Ascending aorta (tissue), 2 donors: ENCODE measurements at regions not wholly inside any gene's neighbourhood (a gene's known extent, or its start where the extent isn't known, plus 50 kb on each side); places are given as distances from the start of the nearest gene placed in this dataset.

Experiments
- DNase-seq, 2 donors: peaks; one replicate each; pipeline ENCODE4 v3.0.0-alpha.2; 2019; ENCODE audit warnings: low spot score in 2 of 2
- H3K27ac ChIP-seq, 2 donors: fragments of 200-600 bp; sonication (generic); one replicate each; pipeline ENCODE4 v1.5.1; 2016 to 2017; ENCODE audit warnings: mild to moderate bottlenecking in 1 of 2
- H3K27me3 ChIP-seq: fragments of 200-600 bp; sonication (generic); one replicate; pipeline ENCODE4 v1.5.1; 2017
- H3K36me3 ChIP-seq, 2 donors: fragments of 200-600 bp; sonication (generic); one replicate each; pipeline ENCODE4 v1.5.1; 2016
- H3K4me1 ChIP-seq, 2 donors: fragments of 200-600 bp; sonication (generic); one replicate each; pipeline ENCODE4 v1.5.1; 2016 to 2017; ENCODE audit warnings: mild to moderate bottlenecking in 1 of 2
- H3K4me3 ChIP-seq, 2 donors: fragments of 200-600 bp; sonication (generic); one replicate each; pipeline ENCODE4 v1.5.1; 2016 to 2017; ENCODE audit warnings: mild to moderate bottlenecking in 1 of 2
- H3K9me3 ChIP-seq, 2 donors: fragments of 200-600 bp; sonication (generic); one replicate each; pipeline ENCODE4 v1.5.1; 2016
- intact Hi-C: fragments of 100-400 bp; cut with DNase I; formaldehyde crosslinking; loops from one replicate; pipeline ENCODE4 v1.15.1; 2023
- TF ChIP-seq, protein P1 (sequence below), 3 experiments: fragments of 200-600 bp in 2 of 3; fragments of 450-650 bp in 1 of 3; sonication (generic) in 2 of 3; IDR thresholded peaks; one replicate each; pipeline ENCODE4 v1.5.1; 2016 to 2019; ENCODE audit warnings: antibody characterized with exemption in 3 of 3, mild to moderate bottlenecking in 1 of 3, moderate library complexity in 1 of 3

DNA sequence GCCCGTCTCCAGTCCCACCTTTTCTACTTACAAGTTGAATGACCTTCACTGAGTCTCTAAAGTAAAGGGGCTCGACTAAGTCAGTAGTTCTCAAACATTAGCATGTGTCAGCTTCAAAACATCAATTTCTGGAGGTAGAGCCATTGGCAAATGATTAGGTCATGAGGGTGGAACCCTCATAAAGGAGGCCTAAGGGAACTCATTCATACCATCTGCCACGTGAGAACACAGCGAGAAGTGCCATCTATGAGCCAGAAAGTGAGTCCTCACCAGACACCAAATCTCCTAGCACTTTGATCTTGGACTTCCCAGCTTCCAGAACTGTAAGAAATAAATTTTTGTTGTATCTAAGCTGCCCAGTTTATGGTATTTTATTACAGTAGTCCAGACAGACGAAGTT lies 129.8 kb downstream of the MEX3B start:
- TF ChIP-seq, protein P1, sequence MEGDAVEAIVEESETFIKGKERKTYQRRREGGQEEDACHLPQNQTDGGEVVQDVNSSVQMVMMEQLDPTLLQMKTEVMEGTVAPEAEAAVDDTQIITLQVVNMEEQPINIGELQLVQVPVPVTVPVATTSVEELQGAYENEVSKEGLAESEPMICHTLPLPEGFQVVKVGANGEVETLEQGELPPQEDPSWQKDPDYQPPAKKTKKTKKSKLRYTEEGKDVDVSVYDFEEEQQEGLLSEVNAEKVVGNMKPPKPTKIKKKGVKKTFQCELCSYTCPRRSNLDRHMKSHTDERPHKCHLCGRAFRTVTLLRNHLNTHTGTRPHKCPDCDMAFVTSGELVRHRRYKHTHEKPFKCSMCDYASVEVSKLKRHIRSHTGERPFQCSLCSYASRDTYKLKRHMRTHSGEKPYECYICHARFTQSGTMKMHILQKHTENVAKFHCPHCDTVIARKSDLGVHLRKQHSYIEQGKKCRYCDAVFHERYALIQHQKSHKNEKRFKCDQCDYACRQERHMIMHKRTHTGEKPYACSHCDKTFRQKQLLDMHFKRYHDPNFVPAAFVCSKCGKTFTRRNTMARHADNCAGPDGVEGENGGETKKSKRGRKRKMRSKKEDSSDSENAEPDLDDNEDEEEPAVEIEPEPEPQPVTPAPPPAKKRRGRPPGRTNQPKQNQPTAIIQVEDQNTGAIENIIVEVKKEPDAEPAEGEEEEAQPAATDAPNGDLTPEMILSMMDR (IDR thresholded peaks at IDR 0.05) = no peak
- intact Hi-C loops = no loop called here

GRCh38 chr15:81914734-81915256 lies 131.0 kb downstream of the MEX3B start:
- H3K27ac ChIP-seq = no peak overlapping the region
- DNase-seq = no peak
- H3K9me3 ChIP-seq = peaks cover 0 to 3% of the 10 kb centered on the region in 2 donors
- no peak overlapping the region for H3K4me3 ChIP-seq
- intact Hi-C loops = no loop called here
- H3K36me3 ChIP-seq = no peaks in the 10 kb centered on the region
- TF ChIP-seq, protein P1 (IDR thresholded peaks at IDR 0.05) = no peak
- peaks cover 0 to 11% of the 10 kb centered on the region in 2 donors for H3K4me1 ChIP-seq
- no peaks in the 10 kb centered on the region for H3K27me3 ChIP-seq

More for the DNA sequence above, 129.8 kb downstream of the MEX3B start:
- Histone ChIP-seq H3K27ac (no peak overlapping the region), H3K4me3 (no peak overlapping the region), H3K4me1 (peaks cover 0 to 6% of the 10 kb centered on the region in 2 donors), H3K27me3 (no peaks in the 10 kb centered on the region), H3K9me3 (peaks cover 0 to 4% of the 10 kb centered on the region in 2 donors), H3K36me3 (no peaks in the 10 kb centered on the region)
- DNase-seq = no peak

GRCh38 chr15:81914333-81914732 lies 131.5 kb downstream of the MEX3B start:
- intact Hi-C loops = no loop called here
- H3K4me1 ChIP-seq = peaks cover 0 to 12% of the 10 kb centered on the region in 2 donors

DNA sequence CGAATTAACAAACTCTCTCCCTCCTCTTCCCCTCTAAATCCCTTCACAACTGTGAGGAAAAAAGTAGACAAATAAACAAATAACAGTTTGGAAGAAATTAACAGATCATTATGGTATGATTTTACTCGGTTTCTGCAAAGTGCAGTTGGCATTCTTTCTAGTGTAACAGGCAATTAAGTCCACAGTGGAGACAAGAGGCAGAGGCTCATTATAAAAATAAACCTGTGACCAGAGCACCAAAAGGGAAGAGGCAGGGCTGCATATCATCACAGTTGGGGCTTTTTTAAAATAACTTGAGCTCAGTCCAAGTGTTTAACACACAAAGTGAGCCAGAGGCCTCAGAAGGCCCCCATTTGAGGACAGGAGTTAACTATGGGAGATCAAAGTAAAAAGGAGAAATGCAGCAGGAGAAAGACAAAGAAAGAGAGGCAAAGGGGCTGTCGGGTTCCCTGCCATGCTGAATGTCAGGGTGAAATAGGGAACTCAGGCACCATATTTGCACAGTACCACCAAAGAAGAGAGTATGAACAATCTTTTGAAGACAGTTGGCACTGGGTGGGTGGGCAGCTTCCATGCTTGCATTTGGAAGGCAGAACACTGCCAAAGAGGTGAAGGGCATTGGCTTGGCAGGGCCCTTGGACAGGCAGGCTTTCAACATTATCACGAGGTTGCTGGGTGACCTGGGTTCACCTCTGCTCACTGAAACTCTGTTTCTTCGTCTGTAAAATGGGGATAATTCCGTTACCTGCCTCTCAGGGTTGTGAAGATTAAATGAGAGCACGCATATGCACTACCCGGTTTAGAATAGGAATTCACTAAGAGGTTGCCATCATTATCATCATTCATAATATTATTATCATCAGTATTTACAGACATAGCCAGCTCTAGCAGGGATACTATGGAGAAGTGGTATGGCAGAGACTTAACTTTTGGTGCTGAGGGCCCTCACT lies 134.5 kb downstream of the MEX3B start:
- no peak overlapping the region for H3K4me3 ChIP-seq
- TF ChIP-seq, protein P1 (IDR thresholded peaks at IDR 0.05) = no peak
- H3K36me3 ChIP-seq = no peaks in the 10 kb centered on the region
- DNase-seq = no peak
- H3K9me3 ChIP-seq = no peaks in the 10 kb centered on the region
- no peaks in the 10 kb centered on the region for H3K27me3 ChIP-seq
- H3K4me1 ChIP-seq = peaks cover 0 to 15% of the 10 kb centered on the region in 2 donors
- no peak overlapping the region for H3K27ac ChIP-seq
- intact Hi-C loops = no loop called here

More at GRCh38 chr15:81914333-81914732, 131.5 kb downstream of the MEX3B start:
- Histone ChIP-seq H3K36me3 (no peaks in the 10 kb centered on the region), H3K27me3 (no peaks in the 10 kb centered on the region), H3K4me3 (no peak overlapping the region), H3K27ac (no peak overlapping the region), H3K9me3 (peaks cover 0 to 3% of the 10 kb centered on the region in 2 donors)
- DNase-seq = no peak
- TF ChIP-seq, protein P1 (IDR thresholded peaks at IDR 0.05) = no peak

- DNase-seq = no peak
- Histone ChIP-seq H3K4me3 (no peak overlapping the region), H3K27ac (no peak overlapping the region), H3K4me1 (peaks cover 0 to 15% of the 10 kb centered on the region in 2 donors), H3K27me3 (no peaks in the 10 kb centered on the region), H3K36me3 (no peaks in the 10 kb centered on the region), H3K9me3 (no peaks in the 10 kb centered on the region)
- intact Hi-C loops = no loop called here
- TF ChIP-seq, protein P1 (IDR thresholded peaks at IDR 0.05) = no peak
Observed at GRCh38 chr15:81910355-81911021, 135.3 kb downstream of the MEX3B start.
